MM.1S (cell line): ENCODE measurements at regions not wholly inside any gene's neighbourhood (a gene's known extent, or its start where the extent isn't known, plus 50 kb on each side); places are given as distances from the start of the nearest gene placed in this dataset.

Source experiments
- DNase-seq: peaks from one replicate; pipeline ENCODE4 v3.0.0-alpha.2; 2015
- H2AFZ ChIP-seq: fragments of 300-600 bp; sonication (generic); 2 replicates; pipeline ENCODE4 v1.6.0; 2016; ENCODE audit warnings: antibody characterized with exemption, low read length
- H3F3A ChIP-seq: fragments of 300-600 bp; sonication (generic); 2 replicates; pipeline ENCODE4 v1.6.1; 2016; ENCODE audit warnings: mild to moderate bottlenecking, antibody characterized with exemption, low read length, moderate library complexity, mixed read lengths; ENCODE audit not compliant: insufficient read depth
- H3K27ac ChIP-seq: fragments of 300-600 bp; sonication (generic); 2 replicates; pipeline ENCODE4 v1.5.1; 2016; ENCODE audit warnings: mild to moderate bottlenecking, low read length
- H3K27me3 ChIP-seq: fragments of 300-600 bp; sonication (generic); replicated peaks from 2 replicates; pipeline ENCODE4 v1.6.0; 2016; ENCODE audit warnings: low read length; ENCODE audit not compliant: insufficient read depth
- H3K36me3 ChIP-seq: fragments of 300-600 bp; sonication (generic); replicated peaks from 2 replicates; pipeline ENCODE4 v1.6.1; 2016; ENCODE audit warnings: mild to moderate bottlenecking, low read length, mixed read lengths; ENCODE audit not compliant: insufficient read depth
- H3K4me1 ChIP-seq: fragments of 300-600 bp; sonication (generic); 2 replicates; pipeline ENCODE4 v1.6.1; 2016; ENCODE audit warnings: low read length, mixed read lengths
- H3K4me2 ChIP-seq: fragments of 300-600 bp; sonication (generic); 2 replicates; pipeline ENCODE4 v1.6.0; 2016; ENCODE audit warnings: low read depth, low read length
- H3K4me3 ChIP-seq: fragments of 300-600 bp; sonication (generic); 2 replicates; pipeline ENCODE4 v1.5.1; 2016; ENCODE audit warnings: low read length, mixed read lengths
- H3K79me2 ChIP-seq: fragments of 300-600 bp; sonication (generic); 2 replicates; pipeline ENCODE4 v1.6.1; 2016; ENCODE audit warnings: mixed run types, low read length, mixed read lengths
- H3K9ac ChIP-seq: fragments of 300-600 bp; sonication (generic); 2 replicates; pipeline ENCODE4 v1.6.1; 2016; ENCODE audit warnings: low read length, mixed read lengths
- H3K9me2 ChIP-seq: fragments of 300-600 bp; sonication (generic); replicated peaks from 2 replicates; pipeline ENCODE4 v1.6.1; 2016; ENCODE audit warnings: mild to moderate bottlenecking, low read length, mixed read lengths; ENCODE audit not compliant: insufficient read depth
- H3K9me3 ChIP-seq: fragments of 300-600 bp; sonication (generic); replicated peaks from 2 replicates; pipeline ENCODE4 v1.6.1; 2016; ENCODE audit warnings: mild to moderate bottlenecking, low read length, mixed read lengths; ENCODE audit not compliant: insufficient read depth
- H4K20me1 ChIP-seq: fragments of 300-600 bp; sonication (generic); 2 replicates; pipeline ENCODE4 v1.6.1; 2016; ENCODE audit warnings: mild to moderate bottlenecking, low read length, moderate library complexity, mixed read lengths; ENCODE audit not compliant: insufficient read depth
- EZH2 ChIP-seq: fragments of 300-600 bp; sonication (generic); optimal IDR thresholded peaks from 2 replicates; pipeline ENCODE3; 2017; ENCODE audit warnings: low read depth, mild to moderate bottlenecking, antibody characterized with exemption, low read length, mixed read lengths
- EZH2phosphoT487 ChIP-seq: fragments of 300-600 bp; sonication (generic); IDR thresholded peaks from 2 replicates; pipeline ENCODE4 v1.6.1; 2018; ENCODE audit warnings: antibody characterized with exemption, low read length
- TF ChIP-seq, protein P1 (sequence below): fragments of 300-600 bp; sonication (generic); IDR thresholded peaks from 2 replicates; pipeline ENCODE4 v1.5.1; 2016; ENCODE audit warnings: antibody characterized with exemption, low read length, mixed read lengths

DNA sequence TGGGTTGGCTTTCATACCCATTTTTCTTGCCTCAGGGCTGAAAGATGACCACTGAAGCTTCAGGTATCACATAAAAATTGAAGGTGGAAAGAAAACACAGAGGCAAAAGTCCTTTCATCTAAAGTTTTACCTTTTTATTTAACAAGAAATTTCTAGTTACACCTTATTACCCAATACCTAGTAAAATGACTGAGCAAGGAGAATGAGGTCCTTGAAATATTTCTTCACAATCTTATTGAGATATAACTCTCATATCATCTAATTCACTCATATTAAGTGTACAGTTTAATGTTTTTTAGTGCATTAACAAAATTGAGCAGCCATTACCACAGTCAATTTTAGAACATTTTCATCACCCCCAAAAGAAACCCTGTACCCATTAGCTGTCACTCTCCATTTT, 112.9 kb upstream of the ADTRP start:
- H3K4me3 ChIP-seq, result no peak overlapping the region
- no peaks in the 10 kb centered on the region for H3K36me3 ChIP-seq
- H3K9me3 ChIP-seq, result no peaks in the 10 kb centered on the region
- H3F3A ChIP-seq, result no peaks in the 10 kb centered on the region
- DNase-seq, result no peak
- H3K4me2 ChIP-seq, result no peak overlapping the region
- no peak overlapping the region for H3K9ac ChIP-seq
- H3K27ac ChIP-seq, result no peak overlapping the region
- H3K9me2 ChIP-seq, result no peaks in the 10 kb centered on the region
- no peak overlapping the region for H2AFZ ChIP-seq
- no peaks in the 10 kb centered on the region for H4K20me1 ChIP-seq
- no peaks in the 10 kb centered on the region for H3K79me2 ChIP-seq
- 0 out of 2 replicates have a peak, but pooled peaks cover 4% of the 10 kb centered on the region for H3K27me3 ChIP-seq
- H3K4me1 ChIP-seq, result no peaks in the 10 kb centered on the region
- no peak for TF ChIP-seq EZH2phosphoT487

DNA sequence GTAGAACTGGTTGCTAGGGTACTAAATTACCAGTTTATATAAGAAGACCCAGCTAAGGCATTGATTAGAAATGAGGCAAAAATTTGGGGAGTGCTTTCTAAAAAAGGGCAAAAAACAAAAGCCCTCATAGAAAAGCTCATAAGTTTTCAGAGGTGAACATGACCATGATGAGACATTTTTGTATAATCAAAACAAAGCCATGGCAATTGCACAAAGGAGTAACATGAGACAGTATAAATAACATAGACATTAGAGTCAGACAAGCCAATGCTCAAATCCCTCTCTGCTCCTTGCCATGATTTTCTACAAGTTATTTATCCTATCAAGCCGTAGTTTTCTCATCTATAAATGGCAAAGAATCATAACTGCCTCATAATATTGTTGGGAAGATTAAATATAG, 112.2 kb upstream of the ADTRP start:
- Histone ChIP-seq H3K27ac (no peak overlapping the region), H3F3A (no peaks in the 10 kb centered on the region), H3K27me3 (0 out of 2 replicates have a peak, but pooled peaks cover 4% of the 10 kb centered on the region), H3K9ac (no peak overlapping the region), H3K4me3 (no peak overlapping the region), H3K9me3 (no peaks in the 10 kb centered on the region), H3K9me2 (no peaks in the 10 kb centered on the region), H3K4me2 (no peak overlapping the region), H3K79me2 (no peaks in the 10 kb centered on the region), H2AFZ (no peak overlapping the region), H3K36me3 (no peaks in the 10 kb centered on the region), H3K4me1 (no peaks in the 10 kb centered on the region), H4K20me1 (no peaks in the 10 kb centered on the region)
- DNase-seq, result no peak
- TF ChIP-seq EZH2phosphoT487 (no peak), EZH2 (no peak)
- TF ChIP-seq, protein P1, sequence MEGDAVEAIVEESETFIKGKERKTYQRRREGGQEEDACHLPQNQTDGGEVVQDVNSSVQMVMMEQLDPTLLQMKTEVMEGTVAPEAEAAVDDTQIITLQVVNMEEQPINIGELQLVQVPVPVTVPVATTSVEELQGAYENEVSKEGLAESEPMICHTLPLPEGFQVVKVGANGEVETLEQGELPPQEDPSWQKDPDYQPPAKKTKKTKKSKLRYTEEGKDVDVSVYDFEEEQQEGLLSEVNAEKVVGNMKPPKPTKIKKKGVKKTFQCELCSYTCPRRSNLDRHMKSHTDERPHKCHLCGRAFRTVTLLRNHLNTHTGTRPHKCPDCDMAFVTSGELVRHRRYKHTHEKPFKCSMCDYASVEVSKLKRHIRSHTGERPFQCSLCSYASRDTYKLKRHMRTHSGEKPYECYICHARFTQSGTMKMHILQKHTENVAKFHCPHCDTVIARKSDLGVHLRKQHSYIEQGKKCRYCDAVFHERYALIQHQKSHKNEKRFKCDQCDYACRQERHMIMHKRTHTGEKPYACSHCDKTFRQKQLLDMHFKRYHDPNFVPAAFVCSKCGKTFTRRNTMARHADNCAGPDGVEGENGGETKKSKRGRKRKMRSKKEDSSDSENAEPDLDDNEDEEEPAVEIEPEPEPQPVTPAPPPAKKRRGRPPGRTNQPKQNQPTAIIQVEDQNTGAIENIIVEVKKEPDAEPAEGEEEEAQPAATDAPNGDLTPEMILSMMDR, result no peak

DNA sequence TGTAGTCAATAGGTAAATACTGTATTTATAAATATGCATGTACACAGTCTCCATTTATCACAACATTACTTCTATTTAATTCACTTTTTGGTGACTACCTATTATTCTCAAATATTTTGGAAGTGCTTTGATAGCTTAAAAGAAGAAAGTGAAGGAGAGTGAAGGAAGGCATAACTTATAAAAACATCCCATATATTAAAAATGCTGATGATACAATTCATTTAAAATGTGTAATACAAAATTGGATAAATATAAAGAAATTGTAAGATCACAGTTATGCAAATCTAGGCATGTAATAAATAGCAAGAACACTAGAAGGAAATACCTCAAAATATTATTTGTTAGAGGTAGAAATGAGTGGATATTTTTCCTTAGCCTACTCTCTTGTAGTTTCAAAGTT, 111.6 kb upstream of the ADTRP start:
- TF ChIP-seq EZH2 (no peak), EZH2phosphoT487 (no peak)
- TF ChIP-seq, protein P1, result no peak
- no peaks in the 10 kb centered on the region for H3K4me1 ChIP-seq
- H3K4me2 ChIP-seq, result no peak overlapping the region
- no peak for DNase-seq
- H3K36me3 ChIP-seq, result no peaks in the 10 kb centered on the region
- H2AFZ ChIP-seq, result no peak overlapping the region
- H3K9me2 ChIP-seq, result no peaks in the 10 kb centered on the region
- H3K9me3 ChIP-seq, result no peaks in the 10 kb centered on the region
- H4K20me1 ChIP-seq, result no peaks in the 10 kb centered on the region
- no peak overlapping the region for H3K4me3 ChIP-seq
- H3K27me3 ChIP-seq, result 0 out of 2 replicates have a peak, but pooled peaks cover 4% of the 10 kb centered on the region
- no peaks in the 10 kb centered on the region for H3K79me2 ChIP-seq
- no peak overlapping the region for H3K9ac ChIP-seq
- H3F3A ChIP-seq, result no peaks in the 10 kb centered on the region
- no peak overlapping the region for H3K27ac ChIP-seq

DNA sequence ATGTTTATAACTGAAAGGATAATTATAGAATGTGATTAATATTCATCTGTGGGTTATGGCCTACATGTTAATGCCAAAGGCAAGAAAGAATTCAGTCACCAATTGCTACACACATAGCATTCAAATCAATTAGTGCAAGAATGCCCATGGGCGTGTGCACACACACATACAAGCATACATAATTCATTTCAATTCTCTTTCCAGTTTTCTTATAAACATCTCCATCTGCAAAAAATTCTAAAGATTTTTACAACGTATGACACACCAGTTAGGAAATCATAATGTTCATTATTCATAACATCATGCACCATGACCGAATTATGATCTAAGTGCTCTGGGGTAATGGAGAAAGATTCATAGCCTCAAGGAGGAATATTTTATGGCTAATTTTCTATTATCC, 111.0 kb upstream of the ADTRP start:
- no peak overlapping the region for H3K9ac ChIP-seq
- H3K36me3 ChIP-seq, result no peaks in the 10 kb centered on the region
- no peaks in the 10 kb centered on the region for H4K20me1 ChIP-seq
- TF ChIP-seq EZH2phosphoT487 (no peak), EZH2 (no peak)
- TF ChIP-seq, protein P1, result no peak
- no peaks in the 10 kb centered on the region for H3K79me2 ChIP-seq
- no peaks in the 10 kb centered on the region for H3K9me2 ChIP-seq
- H3K27ac ChIP-seq, result no peak overlapping the region
- 0 out of 2 replicates have a peak, but pooled peaks cover 4% of the 10 kb centered on the region for H3K27me3 ChIP-seq
- no peaks in the 10 kb centered on the region for H3F3A ChIP-seq
- no peak overlapping the region for H2AFZ ChIP-seq
- no peaks in the 10 kb centered on the region for H3K4me1 ChIP-seq
- H3K9me3 ChIP-seq, result no peaks in the 10 kb centered on the region
- no peak overlapping the region for H3K4me3 ChIP-seq
- H3K4me2 ChIP-seq, result no peak overlapping the region
- no peak for DNase-seq
